Pancreas (tissue), 10 donors: ENCODE measurements at regions not wholly inside any gene's neighbourhood (a gene's known extent, or its start where the extent isn't known, plus 50 kb on each side); places are given as distances from the start of the nearest gene placed in this dataset.

Experiments
- ATAC-seq, 4 donors: fragments of 200-7000 bp; cut with Tn5 transposase; one replicate each; pipeline versions ENCODE4 v1.8.0 to v1.9.1; 2020; ENCODE audit warnings: mild to moderate bottlenecking in 4 of 4, moderate library complexity in 4 of 4
- DNase-seq, 6 donors: peaks; one replicate each; pipeline ENCODE4 v3.0.0-alpha.2; 2020
- FAIRE-seq: peaks from 2 replicates; lab custom pipeline; 2012; peaks lifted over from hg19 to GRCh38; lab: Jason Lieb, UNC
- H3K27ac ChIP-seq, 4 donors: fragments of 200-600 bp; sonication (generic); 1 replicate in 3 of 4; 2 replicates in 1 of 4; pipeline versions ENCODE4 v1.5.0 to v1.8.0; 2020
- H3K27me3 ChIP-seq, 4 donors: fragments of 200-600 bp; one replicate each; pipeline ENCODE4 v1.8.0; 2021
- H3K36me3 ChIP-seq, 3 donors: fragments of 200-600 bp; sonication (generic) in 1 of 3; one replicate each; pipeline versions ENCODE4 v1.5.0 to v1.8.0; 2020 to 2021
- H3K4me1 ChIP-seq, 3 donors: fragments of 200-600 bp; one replicate each; pipeline ENCODE4 v1.8.0; 2021
- H3K4me3 ChIP-seq, 4 donors: fragments of 200-600 bp; sonication (generic) in 2 of 4; one replicate each; pipeline versions ENCODE4 v1.5.0 to v1.8.0; 2020 to 2021
- H3K9me3 ChIP-seq, 4 donors: fragments of 200-600 bp; one replicate each; pipeline ENCODE4 v1.8.0; 2021
- WGBS, 2 donors: extraction: QIAGEN DNeasy Blood & Tissue Kit; methylation state at CpG; one replicate each; pipeline ENCODE4 v1.1.7; 2013; 5-methylcytosine and 5-hydroxymethylcytosine counted together
- intact Hi-C, 3 donors: fragments of 100-400 bp; cut with DNase I; formaldehyde crosslinking; loops; one replicate each; pipeline versions ENCODE4 v1.11.1 to v1.14.2; 2022
- TF ChIP-seq, protein P1 (sequence below), 4 donors: fragments of 200-600 bp; sonication (generic) in 3 of 4; IDR thresholded peaks; one replicate each; pipeline versions ENCODE4 v1.5.0 to v1.8.0; 2021; ENCODE audit warnings: antibody characterized with exemption in 4 of 4
- donor health status: healthy with polysubstance abuse.
- donor health status: DM: no; HTN: no; CAD: no; lungs with moderate emphysema.
- donor health status: DM: no; HTN: no; CAD: no.
- donor health status: control.
- donor health status: control.
- donor health status: Bipolar disorder and iron deficiency.
- donor health status: DM: yes; HTN: yes; CAD: no.
- donor health status: DM: no; HTN: no; CAD: no.
- donor health status: DM: no; HTN: no; CAD: no.
- donor health status: DM: yes; HTN: yes; CAD: no.

- no peak overlapping the region for H3K27ac ChIP-seq
- no peaks in the 10 kb centered on the region for H3K4me1 ChIP-seq
- no peak for ATAC-seq
- H3K9me3 ChIP-seq = no peaks in the 10 kb centered on the region
- TF ChIP-seq, protein P1, sequence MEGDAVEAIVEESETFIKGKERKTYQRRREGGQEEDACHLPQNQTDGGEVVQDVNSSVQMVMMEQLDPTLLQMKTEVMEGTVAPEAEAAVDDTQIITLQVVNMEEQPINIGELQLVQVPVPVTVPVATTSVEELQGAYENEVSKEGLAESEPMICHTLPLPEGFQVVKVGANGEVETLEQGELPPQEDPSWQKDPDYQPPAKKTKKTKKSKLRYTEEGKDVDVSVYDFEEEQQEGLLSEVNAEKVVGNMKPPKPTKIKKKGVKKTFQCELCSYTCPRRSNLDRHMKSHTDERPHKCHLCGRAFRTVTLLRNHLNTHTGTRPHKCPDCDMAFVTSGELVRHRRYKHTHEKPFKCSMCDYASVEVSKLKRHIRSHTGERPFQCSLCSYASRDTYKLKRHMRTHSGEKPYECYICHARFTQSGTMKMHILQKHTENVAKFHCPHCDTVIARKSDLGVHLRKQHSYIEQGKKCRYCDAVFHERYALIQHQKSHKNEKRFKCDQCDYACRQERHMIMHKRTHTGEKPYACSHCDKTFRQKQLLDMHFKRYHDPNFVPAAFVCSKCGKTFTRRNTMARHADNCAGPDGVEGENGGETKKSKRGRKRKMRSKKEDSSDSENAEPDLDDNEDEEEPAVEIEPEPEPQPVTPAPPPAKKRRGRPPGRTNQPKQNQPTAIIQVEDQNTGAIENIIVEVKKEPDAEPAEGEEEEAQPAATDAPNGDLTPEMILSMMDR (IDR thresholded peaks at IDR 0.05) = no peak
- FAIRE-seq = no peak
- no peaks in the 10 kb centered on the region for H3K36me3 ChIP-seq
- DNase-seq = no peak
- no peaks in the 10 kb centered on the region for H3K27me3 ChIP-seq
- 63 to 66% methylated on average over 2 of the region's 2 CpGs for WGBS, 2 donors
- H3K4me3 ChIP-seq = no peak overlapping the region
- intact Hi-C loops = no loop called here
Measured at GRCh38 chr4:121534187-121534586, 153.4 kb upstream of the QRFPR start.

- intact Hi-C loops = no loop called here
- no peaks in the 10 kb centered on the region for H3K9me3 ChIP-seq
- no peak for DNase-seq
- H3K27ac ChIP-seq = no peak overlapping the region
- TF ChIP-seq, protein P1 (IDR thresholded peaks at IDR 0.05) = no peak
- no peaks in the 10 kb centered on the region for H3K36me3 ChIP-seq
- no peak overlapping the region for H3K4me3 ChIP-seq
- FAIRE-seq = no peak
- H3K27me3 ChIP-seq = no peaks in the 10 kb centered on the region
- ATAC-seq = no peak
- 80 to 84% methylated on average over 3 of the region's 3 CpGs for WGBS, 2 donors
- no peaks in the 10 kb centered on the region for H3K4me1 ChIP-seq
Measured at GRCh38 chr4:121526509-121526908, 145.7 kb upstream of the QRFPR start.

DNA sequence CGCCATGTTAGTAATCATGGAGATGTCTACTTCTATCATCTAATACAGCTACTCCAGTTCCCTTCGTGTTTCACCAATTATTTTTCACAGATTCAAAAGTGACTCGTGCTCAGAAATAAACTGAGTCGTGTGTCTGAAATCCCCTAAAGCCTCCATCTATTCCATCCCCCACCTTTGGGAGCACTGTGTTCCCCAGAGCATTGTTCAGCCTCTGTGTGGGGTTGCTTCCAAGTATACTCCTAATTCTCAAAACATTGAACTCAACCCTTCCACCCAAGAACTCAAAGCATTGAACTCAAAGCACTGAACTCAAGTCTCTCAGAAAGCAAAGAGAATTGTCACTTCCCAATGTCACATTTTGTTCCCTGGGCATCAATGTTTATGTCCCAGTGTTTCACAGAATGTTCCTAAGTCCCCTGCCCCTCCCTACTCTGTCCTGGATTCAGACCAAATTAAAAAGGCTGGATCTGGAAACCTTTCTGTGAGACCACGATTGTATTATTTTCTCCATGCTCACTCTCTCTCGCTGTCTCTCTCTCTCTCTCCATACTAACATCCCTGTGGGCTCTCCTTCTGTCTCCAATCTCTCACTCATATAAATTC is 138.5 kb upstream of the QRFPR start:
- TF ChIP-seq, protein P1 (IDR thresholded peaks at IDR 0.05) = no peak
- intact Hi-C loops = no loop called here
- H3K27ac ChIP-seq = no peak overlapping the region
- H3K9me3 ChIP-seq = no peaks in the 10 kb centered on the region
- 64 to 71% methylated on average over 6 of the region's 6 CpGs for WGBS, 2 donors
- no peak overlapping the region for H3K4me3 ChIP-seq
- no peak for DNase-seq
- no peaks in the 10 kb centered on the region for H3K4me1 ChIP-seq
- H3K36me3 ChIP-seq = no peaks in the 10 kb centered on the region
- no peak for FAIRE-seq
- ATAC-seq = no peak
- H3K27me3 ChIP-seq = no peaks in the 10 kb centered on the region

- 54 to 68% methylated on average over 2 of the region's 2 CpGs for WGBS, 2 donors
Measured at GRCh38 chr4:121517241-121517640, 136.4 kb upstream of the QRFPR start.

GRCh38 chr4:121514443-121514842 is 133.6 kb upstream of the QRFPR start:
- no peak overlapping the region for H3K27ac ChIP-seq
- ATAC-seq (no peak), DNase-seq (peak in 1 of 6 donors; percentile 24), FAIRE-seq (no peak)
- H3K4me3 ChIP-seq = no peak overlapping the region
- H3K4me1 ChIP-seq = no peaks in the 10 kb centered on the region
- TF ChIP-seq, protein P1 (IDR thresholded peaks at IDR 0.05) = no peak
- intact Hi-C loops = no loop called here
- no peaks in the 10 kb centered on the region for H3K27me3 ChIP-seq
- 50 to 56% methylated on average over 10 of the region's 10 CpGs for WGBS, 2 donors
- no peaks in the 10 kb centered on the region for H3K36me3 ChIP-seq
- H3K9me3 ChIP-seq = no peaks in the 10 kb centered on the region

More at GRCh38 chr4:121517241-121517640, 136.4 kb upstream of the QRFPR start:
- H3K4me3 ChIP-seq = no peak overlapping the region
- no peak for FAIRE-seq
- TF ChIP-seq, protein P1 (IDR thresholded peaks at IDR 0.05) = no peak
- ATAC-seq = no peak
- no peak for DNase-seq
- H3K9me3 ChIP-seq = no peaks in the 10 kb centered on the region
- no peak overlapping the region for H3K27ac ChIP-seq
- H3K4me1 ChIP-seq = no peaks in the 10 kb centered on the region
- no peaks in the 10 kb centered on the region for H3K36me3 ChIP-seq
- no peaks in the 10 kb centered on the region for H3K27me3 ChIP-seq
- intact Hi-C loops = no loop called here
